GM18519 (cell line): ENCODE measurements at regions not wholly inside any gene's neighbourhood (a gene's known extent, or its start where the extent isn't known, plus 50 kb on each side); places are given as distances from the start of the nearest gene placed in this dataset.

Source experiments
- ATAC-seq: cut with Tn5 transposase; IDR thresholded peaks from one replicate; pipeline ENCODE4 v1.9.1; 2021; ENCODE audit warnings: mild to moderate bottlenecking, moderate library complexity; ENCODE audit not compliant: unreplicated experiment, low FRiP score

- ATAC-seq: no peak
Observed at GRCh38 chr15:99921101-99921500, 187.9 kb upstream of the LYSMD4 start.

- ATAC-seq: no peak
Observed at GRCh38 chr15:99918072-99918471, 184.8 kb upstream of the LYSMD4 start.

GRCh38 chr15:99917252-99917651 lies 184.0 kb upstream of the LYSMD4 start:
- no peak for ATAC-seq

GRCh38 chr15:99916668-99917223 lies 183.5 kb upstream of the LYSMD4 start:
- ATAC-seq: no peak

- ATAC-seq: no peak
Observed at GRCh38 chr15:99914723-99915122, 181.5 kb upstream of the LYSMD4 start.

- ATAC-seq: no peak
Observed at GRCh38 chr15:99911816-99912215, 178.6 kb upstream of the LYSMD4 start.

- no peak for ATAC-seq
Observed at GRCh38 chr15:99909592-99910295, 176.5 kb upstream of the LYSMD4 start.

GRCh38 chr15:99907698-99908097 lies 174.5 kb upstream of the LYSMD4 start:
- no peak for ATAC-seq

GRCh38 chr15:99906793-99907192 lies 173.6 kb upstream of the LYSMD4 start:
- no peak for ATAC-seq

GRCh38 chr15:99906311-99906710 lies 173.1 kb upstream of the LYSMD4 start:
- ATAC-seq: no peak

GRCh38 chr15:99902248-99902928 lies 169.2 kb upstream of the LYSMD4 start:
- no peak for ATAC-seq

- ATAC-seq: no peak
Observed at GRCh38 chr15:99895956-99896311, 162.7 kb upstream of the LYSMD4 start.

GRCh38 chr15:99895189-99895955 lies 162.1 kb upstream of the LYSMD4 start:
- no peak for ATAC-seq

GRCh38 chr15:99878835-99879234 lies 145.6 kb upstream of the LYSMD4 start:
- ATAC-seq: no peak

GRCh38 chr15:99873451-99873850 lies 140.2 kb upstream of the LYSMD4 start:
- no peak for ATAC-seq

- ATAC-seq: no peak
Observed at GRCh38 chr15:99863550-99864198, 130.4 kb upstream of the LYSMD4 start.

GRCh38 chr15:99857836-99858235 lies 124.6 kb upstream of the LYSMD4 start:
- no peak for ATAC-seq

- no peak for ATAC-seq
Observed at GRCh38 chr15:99850517-99850916, 117.3 kb upstream of the LYSMD4 start.

GRCh38 chr15:99845009-99845408 lies 111.8 kb upstream of the LYSMD4 start:
- peak; percentile 62 for ATAC-seq

- ATAC-seq: no peak
Observed at GRCh38 chr15:99844150-99844549, 110.9 kb upstream of the LYSMD4 start.

GRCh38 chr15:99842071-99842470 lies 108.8 kb upstream of the LYSMD4 start:
- no peak for ATAC-seq
